Neutrophil (primary cell): ENCODE measurements at regions not wholly inside any gene's neighbourhood (a gene's known extent, or its start where the extent isn't known, plus 50 kb on each side); places are given as distances from the start of the nearest gene placed in this dataset.

Experiments used
- H3K27ac ChIP-seq: fragments of 200-600 bp; sonication (generic); 2 replicates; pipeline ENCODE4 v1.5.1; 2016; ENCODE audit warnings: mild to moderate bottlenecking, moderate library complexity
- H3K27me3 ChIP-seq: fragments of 200-600 bp; sonication (generic); 2 replicates; pipeline ENCODE4 v1.6.0; 2016; ENCODE audit warnings: mild to moderate bottlenecking
- H3K36me3 ChIP-seq: fragments of 200-600 bp; sonication (generic); 2 replicates; pipeline ENCODE4 v1.5.1; 2017
- H3K4me1 ChIP-seq, 2 experiments: fragments of 200-600 bp in 1 of 2; sonication (generic) in 1 of 2; 1 replicate in 1 of 2; 2 replicates in 1 of 2; pipeline versions ENCODE4 v1.5.1 to v1.6.1; 2013 to 2016; ENCODE audit warnings: low read depth in 1 of 2, low read length in 1 of 2, mild to moderate bottlenecking in 1 of 2, moderate library complexity in 1 of 2; ENCODE audit not compliant: control insufficient read depth in 1 of 2, insufficient read depth in 1 of 2
- H3K4me3 ChIP-seq, 2 experiments: fragments of 200-600 bp in 1 of 2; sonication (generic) in 1 of 2; 1 replicate in 1 of 2; 2 replicates in 1 of 2; pipeline ENCODE4 v1.5.1; 2013 to 2016; ENCODE audit warnings: low read depth in 1 of 2, low read length in 1 of 2, mild to moderate bottlenecking in 1 of 2, moderate library complexity in 1 of 2
- H3K9me3 ChIP-seq: fragments of 200-600 bp; sonication (generic); 2 replicates; pipeline ENCODE4 v1.5.1; 2016
- CTCF ChIP-seq: fragments of 200-600 bp; sonication (generic); IDR thresholded peaks from 2 replicates; pipeline ENCODE4 v1.5.1; 2016; ENCODE audit warnings: antibody characterized with exemption

DNA sequence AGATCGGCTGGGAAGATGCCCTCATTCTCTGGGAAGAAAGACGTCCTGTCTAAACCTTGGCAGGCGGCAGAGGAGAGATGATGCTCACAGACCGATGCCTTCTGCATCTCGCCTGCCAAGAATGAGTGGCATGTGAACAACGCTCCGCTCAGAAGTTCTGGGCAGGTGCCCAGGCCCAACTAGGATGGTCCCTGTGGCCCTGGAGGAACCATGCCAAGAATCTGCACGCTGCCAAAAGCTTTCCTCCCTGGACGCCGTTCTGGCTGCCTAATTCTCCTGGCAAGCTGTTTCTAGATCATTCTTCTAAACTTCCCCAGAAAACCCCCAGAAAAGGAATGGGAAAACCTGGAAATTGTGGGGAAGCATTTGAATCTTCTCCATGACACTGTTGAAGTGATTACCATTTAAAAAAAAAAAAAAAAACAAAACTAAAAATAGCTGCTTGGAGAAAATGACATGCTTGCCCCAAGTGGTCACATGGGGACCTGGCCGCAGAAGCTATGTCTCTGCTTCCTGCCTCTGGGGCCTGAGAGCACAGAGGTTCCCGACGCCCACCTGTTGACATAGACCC is 440.9 kb downstream of the PRDM2 start:
- no peak for TF ChIP-seq CTCF
- Histone ChIP-seq H3K36me3 (no peaks in the 10 kb centered on the region), H3K27ac (no peak overlapping the region)

GRCh38 chr1:14141656-14142055 is 441.7 kb downstream of the PRDM2 start:
- Histone ChIP-seq H3K4me3 (no peak overlapping the region), H3K36me3 (no peaks in the 10 kb centered on the region), H3K27ac (no peak overlapping the region), H3K27me3 (no peaks in the 10 kb centered on the region), H3K9me3 (no peaks in the 10 kb centered on the region), H3K4me1 (no peaks in the 10 kb centered on the region)
- TF ChIP-seq CTCF: no peak

More for the DNA sequence above, 440.9 kb downstream of the PRDM2 start:
- H3K9me3 ChIP-seq: no peaks in the 10 kb centered on the region
- H3K27me3 ChIP-seq: no peaks in the 10 kb centered on the region
- H3K4me1 ChIP-seq: no peaks in the 10 kb centered on the region
- H3K4me3 ChIP-seq: no peak overlapping the region

GRCh38 chr1:14142397-14143100 is 442.6 kb downstream of the PRDM2 start:
- H3K4me3 ChIP-seq: no peak overlapping the region
- H3K27me3 ChIP-seq: no peaks in the 10 kb centered on the region
- H3K9me3 ChIP-seq: no peaks in the 10 kb centered on the region
- no peaks in the 10 kb centered on the region for H3K36me3 ChIP-seq
- no peak overlapping the region for H3K27ac ChIP-seq
- H3K4me1 ChIP-seq: no peaks in the 10 kb centered on the region
- no peak for TF ChIP-seq CTCF

GRCh38 chr1:14143777-14144176 is 443.8 kb downstream of the PRDM2 start:
- no peaks in the 10 kb centered on the region for H3K4me1 ChIP-seq
- H3K27ac ChIP-seq: no peak overlapping the region
- no peaks in the 10 kb centered on the region for H3K27me3 ChIP-seq
- no peak overlapping the region for H3K4me3 ChIP-seq
- no peak for TF ChIP-seq CTCF
- no peaks in the 10 kb centered on the region for H3K36me3 ChIP-seq
- no peaks in the 10 kb centered on the region for H3K9me3 ChIP-seq

GRCh38 chr1:14148526-14148925 is 448.5 kb downstream of the PRDM2 start:
- Histone ChIP-seq H3K36me3 (no peaks in the 10 kb centered on the region), H3K4me1 (no peaks in the 10 kb centered on the region), H3K27me3 (no peaks in the 10 kb centered on the region), H3K4me3 (no peak overlapping the region), H3K27ac (no peak overlapping the region), H3K9me3 (no peaks in the 10 kb centered on the region)
- no peak for TF ChIP-seq CTCF
